ENCODE measurements at regions not wholly inside any gene's neighbourhood (a gene's known extent, or its start where the extent isn't known, plus 50 kb on each side); places are given as distances from the start of the nearest gene placed in this dataset.

- DNase-seq = no peak
- no peaks in the 10 kb centered on the region for H3K27me3 ChIP-seq (ENCODE audit: control insufficient read depth, insufficient read depth, low read length, poor library complexity, severe bottlenecking)
- Mint-ChIP-seq H3K36me3 (ENCODE audit: low read depth) (no peaks in the 10 kb centered on the region), H3K4me1 (no peaks in the 10 kb centered on the region), H3K27ac (no peak overlapping the region), H3K27me3 (ENCODE audit: insufficient read depth) (no peaks in the 10 kb centered on the region), H3K4me3 (no peak overlapping the region), H3K9me3 (peaks cover 5% of the 10 kb centered on the region)
- H3K36me3 ChIP-seq (ENCODE audit: control insufficient read depth, insufficient read depth, low read length) = no peaks in the 10 kb centered on the region
- no peak overlapping the region for H3K9ac ChIP-seq (ENCODE audit: extremely low read depth, low read length, poor library complexity, severe bottlenecking)
- TF ChIP-seq CTCF (conservative IDR thresholded peaks at IDR 0.05) = no peak
- no peak overlapping the region for H3K27ac ChIP-seq (ENCODE audit: low read depth, low read length)
- no peaks in the 10 kb centered on the region for H3K9me3 ChIP-seq (ENCODE audit: control insufficient read depth, low read length)
- no peaks in the 10 kb centered on the region for H3K4me1 ChIP-seq (ENCODE audit: control insufficient read depth, insufficient read depth, low read length)
- no peak overlapping the region for H3K4me3 ChIP-seq (ENCODE audit: low read length)
Measured at GRCh38 chr10:62587011-62587410, 212.8 kb downstream of the ZNF365 start.

GRCh38 chr10:62588116-62588515 is 213.9 kb downstream of the ZNF365 start:
- WGBS, 2 experiments (ENCODE audit: insufficient coverage in 1 of 2, insufficient read length in 1 of 2) = 90% methylated on average over 1 of the region's 2 CpGs; no CpG with 5 or more reads in 1 of the 2 experiments
- DNase-seq = no peak
- no peaks in the 10 kb centered on the region for H3K9me3 ChIP-seq (ENCODE audit: control insufficient read depth, low read length)
- H3K27me3 ChIP-seq (ENCODE audit: control insufficient read depth, insufficient read depth, low read length, poor library complexity, severe bottlenecking) = no peaks in the 10 kb centered on the region
- H3K36me3 Mint-ChIP-seq (ENCODE audit: low read depth) = no peaks in the 10 kb centered on the region
- H3K4me1 ChIP-seq (ENCODE audit: control insufficient read depth, insufficient read depth, low read length) = no peaks in the 10 kb centered on the region
- no peak for TF ChIP-seq CTCF (conservative IDR thresholded peaks at IDR 0.05)
- H3K27ac ChIP-seq (ENCODE audit: low read depth, low read length) = no peak overlapping the region
- no peak overlapping the region for H3K4me3 Mint-ChIP-seq
- no peak overlapping the region for H3K27ac Mint-ChIP-seq
- no peaks in the 10 kb centered on the region for H3K27me3 Mint-ChIP-seq (ENCODE audit: insufficient read depth)
- H3K4me3 ChIP-seq (ENCODE audit: low read length) = no peak overlapping the region
- H3K9me3 Mint-ChIP-seq = peaks cover 5% of the 10 kb centered on the region
- no peaks in the 10 kb centered on the region for H3K4me1 Mint-ChIP-seq
- no peak overlapping the region for H3K9ac ChIP-seq (ENCODE audit: extremely low read depth, low read length, poor library complexity, severe bottlenecking)
- no peaks in the 10 kb centered on the region for H3K36me3 ChIP-seq (ENCODE audit: control insufficient read depth, insufficient read depth, low read length)

GRCh38 chr10:62589689-62590088 is 214.8 kb upstream of the ADO start:
- H3K27me3 Mint-ChIP-seq (ENCODE audit: insufficient read depth) = no peaks in the 10 kb centered on the region
- no peak for TF ChIP-seq CTCF (conservative IDR thresholded peaks at IDR 0.05)
- Histone ChIP-seq H3K4me1 (ENCODE audit: control insufficient read depth, insufficient read depth, low read length) (no peaks in the 10 kb centered on the region), H3K27me3 (ENCODE audit: control insufficient read depth, insufficient read depth, low read length, poor library complexity, severe bottlenecking) (no peaks in the 10 kb centered on the region), H3K36me3 (ENCODE audit: control insufficient read depth, insufficient read depth, low read length) (no peaks in the 10 kb centered on the region), H3K4me3 (ENCODE audit: low read length) (no peak overlapping the region), H3K9ac (ENCODE audit: extremely low read depth, low read length, poor library complexity, severe bottlenecking) (no peak overlapping the region), H3K27ac (ENCODE audit: low read depth, low read length) (no peak overlapping the region), H3K9me3 (ENCODE audit: control insufficient read depth, low read length) (no peaks in the 10 kb centered on the region)
- H3K27ac Mint-ChIP-seq = no peak overlapping the region
- no peaks in the 10 kb centered on the region for H3K36me3 Mint-ChIP-seq (ENCODE audit: low read depth)
- H3K4me3 Mint-ChIP-seq = no peak overlapping the region
- no peak for DNase-seq
- 93% methylated on average over 2 of the region's 2 CpGs for WGBS, 2 experiments (ENCODE audit: insufficient coverage in 1 of 2, insufficient read length in 1 of 2)
- peaks cover 5% of the 10 kb centered on the region for H3K9me3 Mint-ChIP-seq
- no peaks in the 10 kb centered on the region for H3K4me1 Mint-ChIP-seq

Measured in endodermal cell (in vitro differentiated cells).